Type B pancreatic cell (in vitro differentiated cells): ENCODE measurements at regions not wholly inside any gene's neighbourhood (a gene's known extent, or its start where the extent isn't known, plus 50 kb on each side); places are given as distances from the start of the nearest gene placed in this dataset.

Experiments
- DNase-seq: peaks from one replicate; pipeline ENCODE4 v3.0.0; 2021; ENCODE audit warnings: mixed read lengths; ENCODE audit not compliant: unreplicated experiment; ENCODE audit errors: extremely low spot score
- H3K27ac Mint-ChIP-seq: 2 replicates; pipeline ENCODE4 v1.8.0; 2021; ENCODE audit warnings: mild to moderate bottlenecking, mixed read lengths
- H3K27me3 Mint-ChIP-seq: 2 replicates; pipeline ENCODE4 v1.8.0; 2021; ENCODE audit warnings: mixed read lengths
- H3K36me3 Mint-ChIP-seq: 2 replicates; pipeline ENCODE4 v1.8.0; 2021; ENCODE audit warnings: mixed read lengths
- H3K4me1 Mint-ChIP-seq: one replicate; pipeline ENCODE4 v1.8.0; 2021; ENCODE audit warnings: mixed read lengths; ENCODE audit not compliant: unreplicated experiment
- H3K4me3 Mint-ChIP-seq: 2 replicates; pipeline ENCODE4 v1.8.0; 2021; ENCODE audit warnings: mild to moderate bottlenecking, mixed read lengths
- H3K9me3 Mint-ChIP-seq: 2 replicates; pipeline ENCODE4 v1.8.0; 2021; ENCODE audit warnings: mixed read lengths
- CTCF ChIP-seq: fragments of 200-600 bp; sonication (generic); conservative IDR thresholded peaks from 2 replicates; pipeline ENCODE4 v1.5.0; 2021; ENCODE audit warnings: antibody characterized with exemption, mild to moderate bottlenecking

- no peak for TF ChIP-seq CTCF
- Mint-ChIP-seq H3K27me3 (no peaks in the 10 kb centered on the region), H3K4me1 (no peaks in the 10 kb centered on the region), H3K36me3 (no peaks in the 10 kb centered on the region), H3K9me3 (peaks cover 6% of the 10 kb centered on the region), H3K27ac (no peak overlapping the region), H3K4me3 (no peak overlapping the region)
- no peak for DNase-seq
Measured at GRCh38 chr9:106130374-106130773, 436.0 kb downstream of the TMEM38B start.

GRCh38 chr9:106143781-106144180, 449.4 kb downstream of the TMEM38B start:
- Mint-ChIP-seq H3K4me1 (no peaks in the 10 kb centered on the region), H3K36me3 (no peaks in the 10 kb centered on the region), H3K27me3 (no peaks in the 10 kb centered on the region), H3K27ac (no peak overlapping the region), H3K9me3 (no peaks in the 10 kb centered on the region), H3K4me3 (no peak overlapping the region)
- TF ChIP-seq CTCF = peak; percentile 28
- DNase-seq = no peak

GRCh38 chr9:106146066-106146840, 451.9 kb downstream of the TMEM38B start:
- TF ChIP-seq CTCF = no peak
- no peak for DNase-seq
- Mint-ChIP-seq H3K36me3 (no peaks in the 10 kb centered on the region), H3K27ac (no peak overlapping the region), H3K9me3 (no peaks in the 10 kb centered on the region), H3K4me3 (no peak overlapping the region), H3K4me1 (no peaks in the 10 kb centered on the region), H3K27me3 (no peaks in the 10 kb centered on the region)

GRCh38 chr9:106146886-106147285, 452.5 kb downstream of the TMEM38B start:
- no peak overlapping the region for H3K27ac Mint-ChIP-seq
- no peak for DNase-seq
- H3K36me3 Mint-ChIP-seq = no peaks in the 10 kb centered on the region
- H3K4me1 Mint-ChIP-seq = no peaks in the 10 kb centered on the region
- H3K4me3 Mint-ChIP-seq = no peak overlapping the region
- H3K27me3 Mint-ChIP-seq = no peaks in the 10 kb centered on the region
- no peaks in the 10 kb centered on the region for H3K9me3 Mint-ChIP-seq
- no peak for TF ChIP-seq CTCF

GRCh38 chr9:106149956-106150355, 455.6 kb downstream of the TMEM38B start:
- H3K4me1 Mint-ChIP-seq = no peaks in the 10 kb centered on the region
- H3K4me3 Mint-ChIP-seq = no peak overlapping the region
- H3K27ac Mint-ChIP-seq = no peak overlapping the region
- H3K27me3 Mint-ChIP-seq = no peaks in the 10 kb centered on the region
- H3K9me3 Mint-ChIP-seq = no peaks in the 10 kb centered on the region
- no peak for TF ChIP-seq CTCF
- no peaks in the 10 kb centered on the region for H3K36me3 Mint-ChIP-seq
- no peak for DNase-seq

GRCh38 chr9:106156465-106156864, 462.1 kb downstream of the TMEM38B start:
- no peak for TF ChIP-seq CTCF
- no peaks in the 10 kb centered on the region for H3K9me3 Mint-ChIP-seq
- H3K27me3 Mint-ChIP-seq = no peaks in the 10 kb centered on the region
- no peaks in the 10 kb centered on the region for H3K36me3 Mint-ChIP-seq
- H3K4me1 Mint-ChIP-seq = no peaks in the 10 kb centered on the region
- DNase-seq = no peak
- no peak overlapping the region for H3K27ac Mint-ChIP-seq
- H3K4me3 Mint-ChIP-seq = no peak overlapping the region
